H9 (cell line): ENCODE measurements at regions not wholly inside any gene's neighbourhood (a gene's known extent, or its start where the extent isn't known, plus 50 kb on each side); places are given as distances from the start of the nearest gene placed in this dataset. TPM values are rescaled to one million over a fixed set of nuclear protein-coding genes. Genes with fewer than 3 reads are reported as not detected.

ENCODE experiments used
- DNase-seq: peaks from one replicate; pipeline ENCODE4 v3.0.0-alpha.2; 2017
- H2AFZ ChIP-seq: one replicate; pipeline ENCODE4 v1.6.1; 2013; ENCODE audit warnings: mild to moderate bottlenecking, low read length, control low read depth, moderate library complexity
- H2AK5ac ChIP-seq: 2 replicates; pipeline ENCODE4 v1.6.1; 2013; ENCODE audit warnings: low read length, control low read depth, mixed read lengths; ENCODE audit not compliant: insufficient read length
- H2BK120ac ChIP-seq: one replicate; pipeline ENCODE4 v1.6.1; 2013; ENCODE audit warnings: low read depth, mild to moderate bottlenecking, low read length, control low read depth, inconsistent platforms; ENCODE audit not compliant: poor library complexity, severe bottlenecking
- H2BK12ac ChIP-seq: 2 replicates; pipeline ENCODE4 v1.6.1; 2013; ENCODE audit warnings: low read length, control low read depth, mixed read lengths, low read depth; ENCODE audit not compliant: insufficient read length
- H2BK15ac ChIP-seq: 2 replicates; pipeline ENCODE4 v1.6.1; 2013; ENCODE audit warnings: low read depth, low read length, control low read depth
- H2BK20ac ChIP-seq: one replicate; pipeline ENCODE4 v1.6.1; 2013; ENCODE audit warnings: low read depth, mild to moderate bottlenecking, low read length, control low read depth, inconsistent platforms; ENCODE audit not compliant: poor library complexity, severe bottlenecking
- H2BK5ac ChIP-seq: 2 replicates; pipeline ENCODE4 v1.6.1; 2013; ENCODE audit warnings: low read length, control low read depth, mixed read lengths; ENCODE audit not compliant: insufficient read length
- H3K14ac ChIP-seq: 2 replicates; pipeline ENCODE4 v1.6.1; 2013; ENCODE audit warnings: low read length, control low read depth; ENCODE audit not compliant: insufficient read depth
- H3K18ac ChIP-seq: 2 replicates; pipeline ENCODE4 v1.6.1; 2013; ENCODE audit warnings: low read depth, mild to moderate bottlenecking, mixed read lengths, low read length, control low read depth; ENCODE audit not compliant: insufficient read length
- H3K23ac ChIP-seq: 2 replicates; pipeline ENCODE4 v1.6.1; 2013; ENCODE audit warnings: low read length, control low read depth, mixed read lengths, low read depth; ENCODE audit not compliant: insufficient read length
- H3K23me2 ChIP-seq: 2 replicates; pipeline ENCODE4 v1.6.1; 2013; ENCODE audit warnings: low read depth, mild to moderate bottlenecking, mixed read lengths, low read length, control low read depth; ENCODE audit not compliant: insufficient read length, poor library complexity, severe bottlenecking
- H3K27ac ChIP-seq: 2 replicates; pipeline ENCODE4 v1.5.1; 2013; ENCODE audit warnings: low read length, control low read depth, mixed read lengths, low read depth; ENCODE audit not compliant: insufficient read length
- H3K27me3 ChIP-seq: 2 replicates; pipeline ENCODE4 v1.6.1; 2013; ENCODE audit warnings: low read length, control low read depth, inconsistent platforms; ENCODE audit not compliant: insufficient read depth
- H3K4ac ChIP-seq: 2 replicates; pipeline ENCODE4 v1.6.1; 2013; ENCODE audit warnings: low read depth, mild to moderate bottlenecking, control low read depth, inconsistent platforms, low read length, moderate library complexity
- H3K4me1 ChIP-seq: 2 replicates; pipeline ENCODE4 v1.6.1; 2013; ENCODE audit warnings: low read length, control low read depth, inconsistent platforms; ENCODE audit not compliant: insufficient read depth
- H3K4me2 ChIP-seq: 2 replicates; pipeline ENCODE4 v1.6.1; 2013; ENCODE audit warnings: low read length, control low read depth, mixed read lengths; ENCODE audit not compliant: insufficient read length, insufficient read depth
- H3K56ac ChIP-seq: 2 replicates; pipeline ENCODE4 v1.6.1; 2013; ENCODE audit warnings: low read depth, mild to moderate bottlenecking, mixed read lengths, low read length, control low read depth; ENCODE audit not compliant: insufficient read length
- H3K79me1 ChIP-seq: 2 replicates; pipeline ENCODE4 v1.6.1; 2013; ENCODE audit warnings: low read depth, mild to moderate bottlenecking, moderate library complexity, low read length, control low read depth, inconsistent platforms; ENCODE audit not compliant: insufficient read depth, poor library complexity, severe bottlenecking
- H3K79me2 ChIP-seq: 2 replicates; pipeline ENCODE4 v1.6.1; 2013; ENCODE audit warnings: low read length, control low read depth, inconsistent platforms; ENCODE audit not compliant: insufficient read depth
- H3K9ac ChIP-seq: 2 replicates; pipeline ENCODE4 v1.6.1; 2013; ENCODE audit warnings: low read length, control low read depth, mixed read lengths; ENCODE audit not compliant: insufficient read length; ENCODE audit errors: extremely low read depth
- H3K9me3 ChIP-seq: one replicate; pipeline ENCODE4 v1.6.1; 2013; ENCODE audit warnings: low read depth, low read length, inconsistent platforms; ENCODE audit not compliant: control insufficient read depth
- H3T11ph ChIP-seq: one replicate; pipeline ENCODE4 v1.6.1; 2013; ENCODE audit warnings: mild to moderate bottlenecking, low read length, control low read depth, inconsistent platforms
- H4K20me1 ChIP-seq: one replicate; pipeline ENCODE4 v1.6.1; 2013; ENCODE audit not compliant: control insufficient read depth, insufficient read length, insufficient read depth
- H4K5ac ChIP-seq: 2 replicates; pipeline ENCODE4 v1.6.1; 2013; ENCODE audit warnings: low read depth, mild to moderate bottlenecking, mixed read lengths, low read length, control low read depth; ENCODE audit not compliant: insufficient read length
- H4K8ac ChIP-seq: replicated peaks from 2 replicates; pipeline ENCODE4 v1.6.1; 2013; ENCODE audit warnings: low read length, control low read depth, mixed read lengths, low read depth; ENCODE audit not compliant: insufficient read length
- H4K91ac ChIP-seq: 2 replicates; pipeline ENCODE4 v1.6.1; 2013; ENCODE audit warnings: low read depth, mild to moderate bottlenecking, moderate library complexity, mixed read lengths, low read length, control low read depth; ENCODE audit not compliant: insufficient read length
- H3K27ac Mint-ChIP-seq, 3 experiments: 2 replicates in 2 of 3; 3 replicates in 1 of 3; pipeline ENCODE4 v1.8.0; 2020 to 2021; ENCODE audit warnings: mixed read lengths in 3 of 3, mild to moderate bottlenecking in 1 of 3, moderate library complexity in 1 of 3
- H3K27me3 Mint-ChIP-seq: 2 replicates; pipeline ENCODE4 v1.8.0; 2021; ENCODE audit warnings: low read depth, mild to moderate bottlenecking, moderate library complexity, mixed read lengths
- H3K36me3 Mint-ChIP-seq, 3 experiments: 2 replicates in 2 of 3; 3 replicates in 1 of 3; pipeline ENCODE4 v1.8.0; 2020 to 2021; ENCODE audit warnings: low read depth in 3 of 3, mixed read lengths in 3 of 3; ENCODE audit not compliant: insufficient read depth in 1 of 3
- H3K4me1 Mint-ChIP-seq, 2 experiments: 2 replicates each; pipeline ENCODE4 v1.8.0; 2020; ENCODE audit warnings: mixed read lengths in 2 of 2
- H3K4me3 Mint-ChIP-seq, 2 experiments: 2 replicates in 1 of 2; 3 replicates in 1 of 2; pipeline ENCODE4 v1.8.0; 2020 to 2021; ENCODE audit warnings: mild to moderate bottlenecking in 2 of 2, mixed read lengths in 2 of 2, moderate library complexity in 1 of 2
- H3K9me3 Mint-ChIP-seq, 2 experiments: 2 replicates in 1 of 2; 3 replicates in 1 of 2; pipeline ENCODE4 v1.8.0; 2020; ENCODE audit warnings: mild to moderate bottlenecking in 2 of 2, mixed read lengths in 2 of 2, moderate library complexity in 1 of 2
- WGBS: extraction: QIAGEN DNeasy Blood & Tissue Kit; methylation state at CpG from one replicate; pipeline ENCODE4 v1.1.7; 2013; ENCODE audit warnings: missing lambda C conversion rate, low lambda C conversion rate, mixed read lengths; ENCODE audit not compliant: insufficient read length; ENCODE audit errors: extremely low coverage; 5-methylcytosine and 5-hydroxymethylcytosine counted together
- microRNA-seq: library from miRNA; unstranded; fragments of <30 nt; microRNA quantifications from one replicate; pipeline ENCODE4, GENCODE V29; 2020; ENCODE audit warnings: borderline microRNAs expressed
- TF ChIP-seq, protein P1 (sequence below): fragments of 200-600 bp; sonication (generic); conservative IDR thresholded peaks from 3 replicates; pipeline ENCODE4 v1.8.0; 2021; ENCODE audit warnings: antibody characterized with exemption, mild to moderate bottlenecking

DNA sequence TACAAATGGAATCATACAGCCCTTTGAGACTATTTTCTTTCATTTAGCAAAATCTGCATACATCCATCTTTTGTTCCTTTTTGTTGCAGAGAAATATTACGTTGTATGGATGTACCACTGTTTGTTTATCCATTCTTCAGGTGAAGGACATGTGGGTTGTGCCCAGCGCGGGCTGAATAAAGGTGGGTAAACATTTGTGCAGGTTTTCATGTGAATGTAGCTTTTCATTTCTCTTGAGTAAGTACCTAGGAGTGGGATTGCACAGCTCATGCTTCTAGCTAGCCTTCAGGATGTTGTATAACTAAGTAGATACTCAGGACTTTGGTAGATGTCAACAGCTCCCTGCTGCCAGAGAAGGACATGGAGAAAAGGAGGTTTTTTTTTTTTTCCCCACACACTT lies 50.6 kb upstream of the SPRED2 start:
- Mint-ChIP-seq H3K4me3 (no peak overlapping the region), H3K9me3 (peaks cover 0 to 2% of the 10 kb centered on the region in 2 experiments; a peak in 2 of 5 replicates), H3K27me3 (peaks cover 34% of the 10 kb centered on the region), H3K4me1 (peaks cover 8 to 9% of the 10 kb centered on the region in 2 experiments; a peak in 3 of 4 replicates), H3K36me3 (no peaks in the 10 kb centered on the region; a peak in 1 of 7 replicates), H3K27ac (no peak overlapping the region)
- DNase-seq: no peak
- H3K56ac ChIP-seq: no peak overlapping the region
- H3K79me2 ChIP-seq: no peaks in the 10 kb centered on the region
- no peaks in the 10 kb centered on the region for H3K27me3 ChIP-seq
- H3K4me2 ChIP-seq: no peak overlapping the region
- WGBS: no CpG with 5 or more reads among the region's 3 CpGs
- H2BK15ac ChIP-seq: no peak overlapping the region
- no peak overlapping the region for H3K18ac ChIP-seq
- H3K4ac ChIP-seq: no peak overlapping the region
- H4K8ac ChIP-seq: no peak overlapping the region
- no peaks in the 10 kb centered on the region; the same call in 1 of the 2 replicates for H3K4me1 ChIP-seq
- no peak overlapping the region for H2BK5ac ChIP-seq
- H4K5ac ChIP-seq: no peak overlapping the region
- H3K79me1 ChIP-seq: no peaks in the 10 kb centered on the region
- no peak overlapping the region for H3K27ac ChIP-seq
- no peak overlapping the region for H2AK5ac ChIP-seq
- H4K91ac ChIP-seq: no peak overlapping the region
- H3K23ac ChIP-seq: no peak overlapping the region
- H3T11ph ChIP-seq: no peak overlapping the region
- no peak overlapping the region for H2BK20ac ChIP-seq
- H3K23me2 ChIP-seq: no peaks in the 10 kb centered on the region
- TF ChIP-seq, protein P1, sequence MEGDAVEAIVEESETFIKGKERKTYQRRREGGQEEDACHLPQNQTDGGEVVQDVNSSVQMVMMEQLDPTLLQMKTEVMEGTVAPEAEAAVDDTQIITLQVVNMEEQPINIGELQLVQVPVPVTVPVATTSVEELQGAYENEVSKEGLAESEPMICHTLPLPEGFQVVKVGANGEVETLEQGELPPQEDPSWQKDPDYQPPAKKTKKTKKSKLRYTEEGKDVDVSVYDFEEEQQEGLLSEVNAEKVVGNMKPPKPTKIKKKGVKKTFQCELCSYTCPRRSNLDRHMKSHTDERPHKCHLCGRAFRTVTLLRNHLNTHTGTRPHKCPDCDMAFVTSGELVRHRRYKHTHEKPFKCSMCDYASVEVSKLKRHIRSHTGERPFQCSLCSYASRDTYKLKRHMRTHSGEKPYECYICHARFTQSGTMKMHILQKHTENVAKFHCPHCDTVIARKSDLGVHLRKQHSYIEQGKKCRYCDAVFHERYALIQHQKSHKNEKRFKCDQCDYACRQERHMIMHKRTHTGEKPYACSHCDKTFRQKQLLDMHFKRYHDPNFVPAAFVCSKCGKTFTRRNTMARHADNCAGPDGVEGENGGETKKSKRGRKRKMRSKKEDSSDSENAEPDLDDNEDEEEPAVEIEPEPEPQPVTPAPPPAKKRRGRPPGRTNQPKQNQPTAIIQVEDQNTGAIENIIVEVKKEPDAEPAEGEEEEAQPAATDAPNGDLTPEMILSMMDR: no peak
- H4K20me1 ChIP-seq: no peaks in the 10 kb centered on the region
- no peak overlapping the region for H2AFZ ChIP-seq
- no peaks in the 10 kb centered on the region for H3K9me3 ChIP-seq
- no peak overlapping the region for H3K14ac ChIP-seq
- H3K9ac ChIP-seq: no peak overlapping the region
- no peak overlapping the region for H2BK120ac ChIP-seq
- no peak overlapping the region for H2BK12ac ChIP-seq

Small RNA genes lying in the stretch of these regions (microRNA-seq; reads per million reads assigned to microRNA genes)
- gene MIR4778: not detected
